AG09309 (cell line): ENCODE measurements at regions not wholly inside any gene's neighbourhood (a gene's known extent, or its start where the extent isn't known, plus 50 kb on each side); places are given as distances from the start of the nearest gene placed in this dataset.

Experiments used
- DNase-seq: peaks from one replicate; pipeline ENCODE4 v3.0.0-alpha.2; 2010; ENCODE audit warnings: low read depth
- H3K4me3 ChIP-seq: 2 replicates; pipeline ENCODE4 v1.5.1; 2011; ENCODE audit warnings: mild to moderate bottlenecking, low read depth, low read length, moderate library complexity; ENCODE audit not compliant: control insufficient read depth
- TF ChIP-seq, protein P1 (sequence below): IDR thresholded peaks from 2 replicates; pipeline ENCODE4 v1.5.1; 2011; ENCODE audit warnings: mild to moderate bottlenecking, low read depth, low read length, inconsistent platforms; ENCODE audit not compliant: insufficient read depth, control insufficient read depth; ENCODE audit errors: missing control alignments

DNA sequence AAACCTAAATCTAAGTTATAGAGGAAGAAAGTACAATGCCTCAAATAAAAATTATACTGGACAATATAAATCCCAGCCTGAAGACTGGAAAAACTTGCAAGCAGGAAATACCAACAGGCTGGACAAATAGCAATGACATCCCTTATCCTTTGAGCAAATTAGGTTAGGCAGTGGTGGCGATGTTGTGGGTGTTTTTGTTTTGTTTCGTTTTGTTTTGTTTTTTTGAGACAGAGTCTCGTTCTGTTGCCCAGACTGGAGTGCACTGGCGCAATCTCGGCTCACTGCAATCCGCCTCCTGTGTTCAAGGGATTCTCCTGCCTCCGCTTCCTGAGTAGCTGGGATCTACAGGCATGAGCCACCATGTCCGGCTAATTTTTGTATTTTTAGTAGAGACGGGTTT, 57.3 kb upstream of the TES start:
- no peak for DNase-seq
- TF ChIP-seq, protein P1, sequence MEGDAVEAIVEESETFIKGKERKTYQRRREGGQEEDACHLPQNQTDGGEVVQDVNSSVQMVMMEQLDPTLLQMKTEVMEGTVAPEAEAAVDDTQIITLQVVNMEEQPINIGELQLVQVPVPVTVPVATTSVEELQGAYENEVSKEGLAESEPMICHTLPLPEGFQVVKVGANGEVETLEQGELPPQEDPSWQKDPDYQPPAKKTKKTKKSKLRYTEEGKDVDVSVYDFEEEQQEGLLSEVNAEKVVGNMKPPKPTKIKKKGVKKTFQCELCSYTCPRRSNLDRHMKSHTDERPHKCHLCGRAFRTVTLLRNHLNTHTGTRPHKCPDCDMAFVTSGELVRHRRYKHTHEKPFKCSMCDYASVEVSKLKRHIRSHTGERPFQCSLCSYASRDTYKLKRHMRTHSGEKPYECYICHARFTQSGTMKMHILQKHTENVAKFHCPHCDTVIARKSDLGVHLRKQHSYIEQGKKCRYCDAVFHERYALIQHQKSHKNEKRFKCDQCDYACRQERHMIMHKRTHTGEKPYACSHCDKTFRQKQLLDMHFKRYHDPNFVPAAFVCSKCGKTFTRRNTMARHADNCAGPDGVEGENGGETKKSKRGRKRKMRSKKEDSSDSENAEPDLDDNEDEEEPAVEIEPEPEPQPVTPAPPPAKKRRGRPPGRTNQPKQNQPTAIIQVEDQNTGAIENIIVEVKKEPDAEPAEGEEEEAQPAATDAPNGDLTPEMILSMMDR = no peak
- no peak overlapping the region for H3K4me3 ChIP-seq

DNA sequence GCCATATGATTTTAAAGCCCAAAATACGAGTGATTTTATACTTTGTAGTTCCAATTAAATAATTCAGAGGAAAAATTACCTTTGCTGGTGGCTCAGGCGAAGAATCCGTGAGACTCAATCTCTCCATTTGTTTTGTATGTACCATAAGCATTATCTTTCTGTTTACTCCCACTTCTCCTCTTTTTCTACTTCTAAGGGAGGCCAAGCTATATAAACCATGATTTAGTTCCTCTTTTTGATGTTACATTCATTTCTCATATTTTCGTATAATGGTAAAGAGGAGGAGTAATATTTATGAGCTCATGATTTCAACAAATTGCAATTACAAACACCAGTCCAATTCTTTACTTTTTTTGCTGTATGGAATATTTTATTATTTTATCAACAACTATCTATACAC, 50.6 kb upstream of the TES start:
- TF ChIP-seq, protein P1 = no peak
- DNase-seq = no peak
- no peak overlapping the region for H3K4me3 ChIP-seq
